Activated naive CD8-positive, alpha-beta T cell treated with anti-CD3 and anti-CD28 coated beads, Interleukin-2, amount 50 U/mL, for 24 hours (primary cell): ENCODE measurements at regions not wholly inside any gene's neighbourhood (a gene's known extent, or its start where the extent isn't known, plus 50 kb on each side); places are given as distances from the start of the nearest gene placed in this dataset.
A peak's percentile ranks its signal among the peaks of the same experiment; 100 is the strongest.

Experiments used
- ATAC-seq: fragments of 150-1000 bp; cut with Tn5 transposase; one replicate; pipeline ENCODE4 v1.10.0; 2021
- DNase-seq: peaks from one replicate; pipeline ENCODE4 v3.0.0; 2021
- H3K27ac Mint-ChIP-seq: one replicate; pipeline ENCODE4 v1.8.0; 2021; ENCODE audit warnings: mild to moderate bottlenecking, mixed read lengths
- H3K27me3 Mint-ChIP-seq: one replicate; pipeline ENCODE4 v1.8.0; 2021; ENCODE audit warnings: mixed read lengths
- H3K36me3 Mint-ChIP-seq: one replicate; pipeline ENCODE4 v1.8.0; 2021; ENCODE audit warnings: low read depth, mixed read lengths
- H3K4me1 Mint-ChIP-seq: one replicate; pipeline ENCODE4 v1.8.0; 2021; ENCODE audit warnings: mixed read lengths
- H3K4me3 Mint-ChIP-seq: one replicate; pipeline ENCODE4 v1.8.0; 2021; ENCODE audit warnings: mild to moderate bottlenecking, moderate library complexity, mixed read lengths
- H3K9me3 Mint-ChIP-seq: one replicate; pipeline ENCODE4 v1.8.0; 2021; ENCODE audit warnings: mixed read lengths

DNA sequence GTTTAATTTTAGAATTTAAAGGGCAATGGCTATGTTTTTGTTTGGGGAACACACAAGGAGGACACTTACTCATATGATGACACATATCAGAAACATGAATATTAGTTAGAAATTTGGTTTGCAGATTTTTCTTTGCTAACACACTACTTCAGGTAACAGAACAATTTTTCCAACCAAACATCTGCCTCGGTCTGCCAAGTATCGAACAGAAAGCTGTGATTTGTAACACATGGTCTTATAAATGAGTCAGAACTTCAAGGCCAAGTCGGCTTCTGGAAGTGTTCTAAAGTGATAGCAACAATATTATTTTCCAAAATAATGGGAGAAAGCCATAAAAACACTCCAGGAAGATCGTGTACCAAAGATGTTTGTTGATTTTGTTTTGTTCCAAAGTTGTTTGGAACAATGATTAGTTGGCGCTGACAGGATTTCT lies 75.9 kb upstream of the PMFBP1 start:
- H3K27ac Mint-ChIP-seq: no peak overlapping the region
- ATAC-seq (no peak), DNase-seq (no peak)
- H3K36me3 Mint-ChIP-seq: no peaks in the 10 kb centered on the region
- no peak overlapping the region for H3K4me3 Mint-ChIP-seq
- H3K27me3 Mint-ChIP-seq: no peaks in the 10 kb centered on the region
- H3K4me1 Mint-ChIP-seq: peaks cover 3% of the 10 kb centered on the region
- H3K9me3 Mint-ChIP-seq: no peaks in the 10 kb centered on the region

DNA sequence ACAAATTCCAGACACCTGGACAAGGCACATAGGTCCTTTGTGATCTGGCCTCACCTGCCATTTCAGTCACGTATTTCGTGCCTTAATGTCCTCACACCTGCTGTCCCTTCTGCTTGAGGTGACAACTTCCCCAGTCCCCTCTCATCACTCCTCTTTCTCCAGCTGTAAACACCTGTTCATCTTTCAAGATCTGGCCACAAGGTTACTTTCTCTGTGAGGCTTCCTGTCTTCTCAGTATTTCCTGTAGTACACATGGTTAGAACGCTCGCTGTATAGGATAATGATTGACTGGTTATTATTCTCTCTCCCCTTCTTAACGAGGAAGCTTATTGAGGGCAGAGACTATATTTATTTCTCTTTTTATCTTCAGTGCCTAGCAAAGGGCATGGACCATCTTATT lies 74.5 kb upstream of the PMFBP1 start:
- no peak for ATAC-seq

DNA sequence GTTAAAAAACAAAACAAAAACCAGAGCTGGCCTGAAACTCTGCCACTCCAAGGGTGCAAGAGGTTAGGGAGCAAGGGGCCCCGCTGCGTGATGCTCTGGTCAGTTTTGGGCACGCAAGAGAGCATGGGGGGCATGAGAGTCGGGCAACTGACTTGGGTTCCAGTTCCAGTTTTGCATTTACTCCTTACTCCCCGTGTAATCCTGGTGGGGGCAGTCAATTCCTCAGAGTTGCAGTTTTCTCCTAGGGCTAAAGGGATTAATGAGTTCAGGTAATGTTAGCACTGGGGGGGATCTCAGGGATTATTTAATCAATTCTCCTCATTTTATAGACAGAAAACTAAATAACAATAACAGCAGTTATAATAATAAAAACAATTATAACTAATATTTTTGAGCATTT lies 72.9 kb upstream of the PMFBP1 start:
- DNase-seq (no peak), ATAC-seq (no peak)
- no peaks in the 10 kb centered on the region for H3K9me3 Mint-ChIP-seq

More for the DNA sequence above, 74.5 kb upstream of the PMFBP1 start:
- Mint-ChIP-seq H3K4me1 (peaks cover 3% of the 10 kb centered on the region), H3K27ac (no peak overlapping the region), H3K36me3 (no peaks in the 10 kb centered on the region), H3K27me3 (no peaks in the 10 kb centered on the region), H3K9me3 (no peaks in the 10 kb centered on the region), H3K4me3 (no peak overlapping the region)
- no peak for DNase-seq

DNA sequence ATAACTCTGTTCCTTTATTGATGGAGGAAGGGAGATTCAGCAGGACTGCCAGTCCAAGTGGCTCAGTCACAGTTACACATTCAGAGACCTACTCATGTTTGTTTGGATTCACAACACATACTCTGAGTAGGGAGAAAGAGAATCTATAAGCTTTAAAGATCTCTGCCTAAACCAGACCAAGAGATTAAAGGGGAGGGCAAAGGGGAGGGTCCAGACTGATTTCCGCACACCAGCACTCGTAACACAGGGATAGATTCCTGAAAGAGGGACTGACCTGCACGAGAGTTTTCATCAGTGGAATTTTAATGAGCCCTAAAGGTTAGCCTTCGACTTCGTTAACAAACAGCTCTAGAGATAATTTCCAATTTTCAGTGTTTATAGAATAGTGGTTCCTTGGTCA lies 71.7 kb upstream of the PMFBP1 start:
- DNase-seq (no peak), ATAC-seq (no peak)
- H3K4me3 Mint-ChIP-seq: no peak overlapping the region
- H3K27me3 Mint-ChIP-seq: no peaks in the 10 kb centered on the region
- no peaks in the 10 kb centered on the region for H3K36me3 Mint-ChIP-seq
- H3K4me1 Mint-ChIP-seq: peaks cover 3% of the 10 kb centered on the region
- H3K9me3 Mint-ChIP-seq: no peaks in the 10 kb centered on the region
- no peak overlapping the region for H3K27ac Mint-ChIP-seq

More for the DNA sequence above, 72.9 kb upstream of the PMFBP1 start:
- H3K27me3 Mint-ChIP-seq: no peaks in the 10 kb centered on the region
- H3K4me1 Mint-ChIP-seq: peaks cover 3% of the 10 kb centered on the region
- no peak overlapping the region for H3K4me3 Mint-ChIP-seq
- no peak overlapping the region for H3K27ac Mint-ChIP-seq
- no peaks in the 10 kb centered on the region for H3K36me3 Mint-ChIP-seq

DNA sequence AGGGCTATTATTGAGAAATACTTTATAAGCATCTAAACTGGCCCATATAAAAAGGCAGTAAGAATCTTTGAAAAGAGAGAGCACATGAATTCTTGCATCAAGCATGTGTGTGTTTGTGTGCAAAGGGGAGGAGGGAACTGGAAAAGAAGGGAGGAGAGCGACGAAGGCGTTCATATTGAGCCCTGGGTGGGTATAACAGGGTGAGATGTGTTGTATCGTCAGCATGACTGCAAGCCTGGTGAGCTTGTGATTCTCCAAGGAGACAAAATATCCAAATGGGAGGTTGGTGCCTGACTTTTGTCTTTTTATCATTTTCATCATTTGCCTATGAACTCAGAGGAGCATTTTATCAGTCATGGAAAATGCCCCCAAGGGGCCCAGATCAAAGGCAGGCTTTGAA lies 70.8 kb upstream of the PMFBP1 start:
- Mint-ChIP-seq H3K36me3 (no peaks in the 10 kb centered on the region), H3K4me3 (no peak overlapping the region), H3K27ac (no peak overlapping the region), H3K9me3 (no peaks in the 10 kb centered on the region), H3K27me3 (no peaks in the 10 kb centered on the region), H3K4me1 (peaks cover 3% of the 10 kb centered on the region)
- no peak for DNase-seq
- ATAC-seq: no peak

DNA sequence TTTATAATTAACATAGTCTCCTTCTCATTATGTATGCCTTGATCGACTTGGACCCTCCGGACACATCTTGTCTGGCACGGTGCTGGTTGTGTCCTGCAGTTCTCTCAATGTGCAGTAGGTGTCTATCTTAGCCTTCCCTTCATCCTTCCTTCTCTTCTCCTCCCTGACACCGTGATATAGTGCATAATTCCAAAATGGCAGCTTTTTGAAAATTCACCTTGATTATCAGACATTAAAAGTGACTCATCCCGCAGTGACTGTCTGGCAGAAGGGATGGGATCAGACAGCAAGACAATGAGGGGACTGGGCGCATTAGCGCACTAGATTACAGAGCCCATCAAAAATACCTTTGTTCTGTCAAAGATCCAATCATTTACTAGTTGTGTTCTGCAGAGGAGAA lies 70.0 kb upstream of the PMFBP1 start:
- Mint-ChIP-seq H3K27me3 (no peaks in the 10 kb centered on the region), H3K9me3 (no peaks in the 10 kb centered on the region), H3K4me1 (peaks cover 3% of the 10 kb centered on the region), H3K36me3 (no peaks in the 10 kb centered on the region), H3K27ac (no peak overlapping the region), H3K4me3 (no peak overlapping the region)
- DNase-seq: no peak
- peak; percentile 57 for ATAC-seq

DNA sequence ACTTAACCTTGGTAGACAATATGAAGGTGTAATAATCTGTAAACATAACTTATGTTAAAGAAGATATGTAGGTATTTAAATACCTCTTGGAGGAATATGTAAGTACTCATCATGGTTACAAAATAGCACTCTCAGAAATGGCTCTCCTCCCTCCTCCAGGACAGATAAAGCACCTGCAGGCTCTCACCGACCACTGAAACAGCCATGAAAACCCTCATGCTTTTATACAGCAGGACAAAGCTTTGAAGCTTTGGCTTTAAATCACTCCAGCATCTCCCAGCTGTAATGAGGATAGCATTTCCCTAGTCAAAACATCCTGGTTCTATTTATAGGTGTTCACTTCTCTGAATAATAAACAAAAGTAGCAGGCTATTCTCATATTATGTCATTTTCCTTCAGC lies 69.1 kb upstream of the PMFBP1 start:
- Mint-ChIP-seq H3K27me3 (no peaks in the 10 kb centered on the region), H3K9me3 (no peaks in the 10 kb centered on the region), H3K36me3 (no peaks in the 10 kb centered on the region), H3K4me3 (no peak overlapping the region), H3K4me1 (no peaks in the 10 kb centered on the region), H3K27ac (no peak overlapping the region)
- DNase-seq (no peak), ATAC-seq (no peak)

DNA sequence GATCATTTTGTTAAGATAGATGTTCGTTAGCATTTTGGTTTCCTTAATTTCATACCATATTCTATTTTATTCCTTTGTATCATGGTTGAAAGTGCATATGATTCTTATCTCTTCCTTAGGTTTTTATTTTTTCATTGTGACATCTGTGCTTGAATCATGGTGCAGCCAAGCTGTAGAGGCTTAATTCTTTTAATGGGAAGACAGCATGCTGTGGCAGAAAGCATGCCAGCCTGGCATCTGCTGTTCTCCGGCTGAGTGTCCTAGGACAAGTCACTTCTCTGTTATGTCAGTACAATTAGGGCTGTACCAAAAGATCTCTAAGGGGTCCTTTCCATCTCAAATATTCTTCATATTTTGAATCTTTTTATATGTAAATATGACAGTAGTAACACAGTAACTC lies 68.5 kb upstream of the PMFBP1 start:
- Mint-ChIP-seq H3K9me3 (no peaks in the 10 kb centered on the region), H3K4me1 (no peaks in the 10 kb centered on the region), H3K27me3 (no peaks in the 10 kb centered on the region), H3K36me3 (no peaks in the 10 kb centered on the region), H3K27ac (no peak overlapping the region), H3K4me3 (no peak overlapping the region)
- DNase-seq (no peak), ATAC-seq (no peak)

DNA sequence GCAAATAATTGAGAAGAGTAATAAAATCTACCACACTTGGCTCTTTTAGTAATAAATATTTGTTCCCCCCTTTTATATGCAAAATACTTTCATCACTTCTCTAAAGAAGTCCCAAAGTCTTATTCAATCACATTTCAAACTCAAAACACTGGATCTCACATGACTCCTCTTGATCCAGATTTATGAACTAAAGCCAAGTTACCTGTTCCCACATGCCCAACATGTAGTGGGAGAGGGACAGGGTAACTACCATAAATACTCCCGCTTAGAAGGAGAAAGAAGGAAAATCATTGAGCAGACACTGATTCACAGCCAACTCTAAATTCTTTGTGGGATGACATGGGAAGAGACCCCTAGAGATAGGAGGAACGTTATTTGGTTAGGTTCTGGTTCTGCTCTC lies 64.9 kb upstream of the PMFBP1 start:
- ATAC-seq (no peak), DNase-seq (no peak)
- no peak overlapping the region for H3K27ac Mint-ChIP-seq
- H3K4me1 Mint-ChIP-seq: no peaks in the 10 kb centered on the region
- no peaks in the 10 kb centered on the region for H3K36me3 Mint-ChIP-seq
- H3K4me3 Mint-ChIP-seq: no peak overlapping the region
- no peaks in the 10 kb centered on the region for H3K27me3 Mint-ChIP-seq
- H3K9me3 Mint-ChIP-seq: no peaks in the 10 kb centered on the region

DNA sequence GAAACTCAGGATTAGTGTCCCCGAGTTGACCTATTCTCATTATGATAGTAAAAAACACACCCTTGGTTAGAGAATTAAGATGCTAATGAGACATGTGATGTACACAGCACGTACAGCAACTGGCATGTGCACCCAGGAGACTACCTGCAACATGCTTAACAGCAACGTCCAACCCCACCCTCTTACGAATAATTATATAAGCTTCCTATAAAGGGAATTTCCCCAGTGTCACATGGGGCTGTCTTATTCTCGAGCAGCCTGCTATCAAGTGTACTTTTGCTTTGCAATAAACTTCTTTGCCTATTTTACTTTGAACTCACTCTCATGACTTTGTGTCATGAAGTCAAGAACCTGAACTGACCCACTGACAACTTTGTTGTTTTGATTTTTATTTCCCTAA lies 62.4 kb upstream of the PMFBP1 start:
- Mint-ChIP-seq H3K9me3 (no peaks in the 10 kb centered on the region), H3K36me3 (no peaks in the 10 kb centered on the region), H3K27ac (no peak overlapping the region), H3K4me3 (no peak overlapping the region), H3K4me1 (no peaks in the 10 kb centered on the region), H3K27me3 (no peaks in the 10 kb centered on the region)
- DNase-seq (no peak), ATAC-seq (no peak)

DNA sequence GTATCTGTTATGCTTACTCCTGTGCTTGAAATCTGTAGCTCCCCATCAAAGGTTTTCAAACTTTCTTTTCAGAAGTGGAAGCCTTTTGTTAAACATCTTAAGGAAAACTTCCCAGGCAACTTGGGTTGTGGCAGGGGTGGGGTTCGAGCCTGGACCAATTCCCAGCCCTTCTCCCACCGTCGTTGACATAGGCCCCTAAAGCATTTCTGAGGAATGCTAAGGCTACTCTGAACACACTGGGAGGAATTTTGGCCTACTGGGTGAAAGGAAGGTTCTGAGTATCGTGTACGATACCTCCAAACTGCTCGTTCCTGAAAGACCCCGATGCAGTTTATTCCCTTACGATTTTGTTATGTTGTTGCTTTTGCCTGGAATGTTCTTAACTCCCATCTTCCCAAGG lies 56.1 kb upstream of the PMFBP1 start:
- ATAC-seq (no peak), DNase-seq (no peak)
- Mint-ChIP-seq H3K36me3 (no peaks in the 10 kb centered on the region), H3K27ac (no peak overlapping the region), H3K4me1 (no peaks in the 10 kb centered on the region), H3K4me3 (no peak overlapping the region), H3K9me3 (no peaks in the 10 kb centered on the region), H3K27me3 (no peaks in the 10 kb centered on the region)

DNA sequence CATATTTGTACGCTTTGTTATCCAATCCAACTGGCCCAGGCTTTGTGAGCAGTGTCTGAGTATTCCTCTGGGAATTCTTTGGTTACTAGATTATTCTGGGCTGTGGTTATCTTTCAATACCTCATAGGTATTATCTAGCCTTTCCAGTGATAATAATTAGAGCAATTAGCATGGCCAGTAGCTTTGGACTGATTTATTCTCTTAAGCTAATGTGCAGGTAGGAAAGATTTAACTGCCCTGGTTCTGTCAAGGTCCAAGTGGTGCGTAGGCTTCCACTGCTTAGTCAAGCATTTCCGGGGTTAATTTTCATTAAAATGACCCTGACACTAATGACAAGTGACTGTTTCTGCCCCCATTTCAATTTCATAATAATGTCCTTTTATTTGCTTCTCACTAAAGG lies 54.2 kb upstream of the PMFBP1 start:
- H3K36me3 Mint-ChIP-seq: no peaks in the 10 kb centered on the region
- H3K27me3 Mint-ChIP-seq: no peaks in the 10 kb centered on the region
- no peak overlapping the region for H3K4me3 Mint-ChIP-seq
- no peaks in the 10 kb centered on the region for H3K9me3 Mint-ChIP-seq
- ATAC-seq (no peak), DNase-seq (no peak)
- no peak overlapping the region for H3K27ac Mint-ChIP-seq
- H3K4me1 Mint-ChIP-seq: no peaks in the 10 kb centered on the region

DNA sequence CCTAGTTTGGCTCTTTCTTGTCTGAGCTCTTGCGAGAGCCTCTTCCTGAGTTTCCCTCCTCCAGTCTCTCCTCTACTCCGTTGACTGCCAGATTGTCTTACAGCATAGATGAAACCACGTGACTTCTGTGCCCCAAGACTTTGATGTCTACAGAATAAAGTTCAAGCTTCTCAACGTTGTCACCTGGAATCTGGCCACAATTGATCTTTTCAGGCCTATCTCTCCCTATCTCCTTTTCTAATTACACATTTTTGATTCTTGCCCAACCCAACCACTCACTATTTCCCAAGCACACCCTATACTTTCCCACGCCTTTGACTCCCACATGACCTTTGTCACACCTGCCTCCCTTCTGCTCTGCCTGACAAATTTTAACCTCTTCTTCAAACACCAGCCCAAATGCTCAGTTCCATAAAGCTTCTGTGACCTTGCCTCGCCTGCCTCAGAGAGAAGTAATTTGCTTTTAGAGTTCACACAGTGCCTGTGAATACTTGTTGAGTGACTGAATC lies 52.4 kb upstream of the PMFBP1 start:
- Mint-ChIP-seq H3K27ac (no peak overlapping the region), H3K4me3 (no peak overlapping the region), H3K36me3 (no peaks in the 10 kb centered on the region), H3K27me3 (no peaks in the 10 kb centered on the region), H3K9me3 (no peaks in the 10 kb centered on the region), H3K4me1 (no peaks in the 10 kb centered on the region)
- DNase-seq (no peak), ATAC-seq (no peak)

DNA sequence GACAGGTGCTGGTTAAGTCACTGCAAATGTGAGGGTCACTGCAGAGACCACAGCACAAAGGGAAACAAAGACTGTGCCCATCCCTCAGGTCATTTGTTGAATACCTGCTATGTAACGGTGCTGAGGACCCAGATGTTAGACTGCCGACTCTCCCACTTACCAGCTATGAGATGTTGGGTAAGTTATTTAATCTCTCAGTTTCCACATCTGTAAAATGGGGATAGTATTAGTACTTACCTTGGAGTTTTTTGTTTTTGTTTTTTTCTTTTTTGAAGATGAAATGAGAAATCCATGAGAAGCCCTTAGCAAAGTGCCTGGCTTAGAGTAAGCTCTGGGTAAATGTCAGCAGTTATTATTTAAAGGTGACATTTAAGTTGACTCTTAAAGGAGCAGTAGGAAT lies 50.5 kb upstream of the PMFBP1 start:
- Mint-ChIP-seq H3K27me3 (no peaks in the 10 kb centered on the region), H3K9me3 (no peaks in the 10 kb centered on the region), H3K4me1 (no peaks in the 10 kb centered on the region), H3K36me3 (no peaks in the 10 kb centered on the region), H3K27ac (no peak overlapping the region), H3K4me3 (no peak overlapping the region)
- DNase-seq (no peak), ATAC-seq (no peak)
